ENCODE measurements at regions not wholly inside any gene's neighbourhood (a gene's known extent, or its start where the extent isn't known, plus 50 kb on each side); places are given as distances from the start of the nearest gene placed in this dataset.

DNA sequence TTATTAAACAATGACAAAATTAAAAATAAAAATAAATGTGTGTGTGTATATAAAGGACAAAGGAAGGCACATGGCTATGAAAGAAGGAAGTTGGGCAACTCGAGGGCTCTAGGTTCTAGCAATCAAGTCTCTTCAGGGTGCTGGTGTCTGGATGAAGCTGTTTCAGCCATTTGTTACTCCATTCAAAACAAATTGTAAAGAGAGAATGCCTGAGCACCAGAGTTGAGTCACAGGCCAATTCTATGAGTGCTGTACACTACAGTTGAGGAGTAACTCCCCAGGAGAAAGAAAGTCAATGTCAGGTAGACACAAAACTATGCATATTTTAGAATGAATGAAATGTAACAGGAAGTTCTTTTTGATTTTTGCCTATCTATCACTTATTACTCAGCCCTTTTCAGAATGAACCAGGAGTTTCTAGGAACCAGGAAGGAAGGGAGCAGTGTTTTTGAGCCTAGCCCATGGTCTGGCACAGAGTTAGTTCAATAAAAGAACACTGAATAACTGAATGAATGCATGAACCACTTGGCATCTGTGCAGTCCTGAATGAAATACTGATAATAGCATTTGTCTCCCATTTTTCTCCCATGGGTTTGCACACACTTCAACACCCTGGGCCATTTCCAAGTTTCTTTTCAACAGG lies 151.7 kb upstream of the CPEB2 start:
- DNase-seq (ENCODE audit: low read depth in 4 of 4, low spot score in 3 of 4) = no peak

DNA sequence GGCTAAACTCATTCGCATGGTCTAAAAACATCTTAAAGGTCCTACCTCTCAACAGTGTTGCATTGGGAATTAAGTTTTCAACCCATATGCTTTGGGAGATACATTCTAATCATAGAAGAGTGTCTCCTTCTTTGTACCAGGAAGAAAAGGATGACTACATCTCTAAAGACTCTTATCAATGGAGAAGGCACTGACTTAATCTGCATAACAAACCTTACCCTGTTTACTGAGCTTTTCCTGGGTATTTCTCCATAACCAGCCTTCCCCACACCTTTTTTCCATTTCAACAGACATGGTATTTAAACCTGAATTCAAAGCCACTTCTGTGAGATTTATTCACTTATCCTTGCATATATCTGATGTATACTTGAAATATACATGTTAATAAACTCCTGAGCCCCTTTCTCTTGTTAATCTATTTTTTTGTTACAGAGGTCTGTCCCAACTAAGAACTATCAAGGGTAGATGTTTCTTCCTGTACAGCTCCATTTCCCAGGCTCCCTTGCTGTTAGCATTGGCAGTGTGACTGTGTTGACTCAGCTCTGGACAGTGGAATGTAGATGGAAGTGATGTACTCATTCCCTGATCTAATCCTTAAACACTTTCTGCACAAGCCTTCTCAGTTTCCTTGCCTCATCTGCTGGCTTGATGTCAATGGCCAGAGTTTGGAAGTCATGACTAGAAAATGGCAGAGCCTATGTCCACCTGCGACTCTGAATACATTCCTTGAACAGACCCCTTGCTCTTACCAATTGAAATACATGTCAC lies 148.9 kb upstream of the CPEB2 start:
- DNase-seq (ENCODE audit: low read depth in 4 of 4, low spot score in 3 of 4) = no peak

DNA sequence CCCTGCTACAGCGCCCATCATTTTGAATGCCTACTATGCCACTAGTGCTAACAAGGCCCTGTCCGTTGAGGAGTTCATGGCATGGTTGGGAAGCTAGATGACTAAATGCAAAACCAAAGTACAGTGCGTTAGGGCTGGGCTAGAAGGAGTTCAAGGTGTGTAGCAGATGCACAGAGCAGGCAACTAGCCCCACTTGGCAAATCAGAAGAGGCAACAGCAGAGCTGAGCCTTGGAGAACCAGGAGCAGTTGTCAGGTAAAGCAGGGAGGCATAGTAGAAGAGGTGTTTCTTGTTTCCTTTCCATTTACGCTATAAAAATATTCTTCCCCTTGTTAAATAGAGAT lies 146.6 kb upstream of the CPEB2 start:
- DNase-seq (ENCODE audit: low read depth in 4 of 4, low spot score in 3 of 4) = no peak

DNA sequence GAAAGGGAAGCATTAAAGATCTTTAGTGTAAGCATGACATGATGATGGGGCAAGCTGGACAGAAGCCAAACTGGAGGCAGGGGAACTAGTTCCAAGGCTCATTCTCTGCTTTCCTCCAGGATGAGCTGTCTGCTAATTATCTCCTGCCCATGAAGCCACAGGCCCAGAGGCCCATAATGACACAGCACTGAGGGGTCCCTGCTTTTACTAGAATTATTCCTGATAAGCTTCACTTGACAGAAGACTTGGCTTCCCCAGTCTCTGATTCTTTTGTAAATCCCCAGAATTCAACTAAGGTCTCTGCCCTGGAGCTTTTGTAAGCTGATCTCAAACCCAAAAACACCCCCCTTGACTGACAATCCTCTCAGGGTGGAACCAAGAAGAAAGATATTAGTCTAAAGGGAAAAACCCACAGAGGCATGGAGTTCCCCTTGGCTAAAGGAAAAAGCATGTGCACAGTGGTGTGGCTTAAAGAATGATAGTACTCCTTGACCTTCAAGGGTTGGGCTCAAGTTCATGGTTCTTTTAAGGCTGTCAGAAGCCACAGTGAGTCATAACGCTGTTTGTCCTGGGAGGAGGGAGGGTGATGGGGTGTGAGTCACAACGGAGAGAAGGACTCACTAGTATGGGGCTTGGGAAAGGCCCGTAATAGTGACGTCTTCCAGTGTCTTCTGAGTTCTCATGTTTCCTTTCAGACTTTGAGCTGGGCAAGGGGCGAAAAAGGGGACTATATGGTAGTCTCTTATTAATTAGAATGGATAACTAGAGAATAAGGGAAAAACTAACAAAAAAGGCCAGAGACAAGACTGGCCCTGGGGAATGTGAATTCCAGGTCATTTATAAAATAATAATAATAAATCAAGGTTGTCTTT lies 146.0 kb upstream of the CPEB2 start:
- no peak for DNase-seq (ENCODE audit: low read depth in 4 of 4, low spot score in 3 of 4)

DNA sequence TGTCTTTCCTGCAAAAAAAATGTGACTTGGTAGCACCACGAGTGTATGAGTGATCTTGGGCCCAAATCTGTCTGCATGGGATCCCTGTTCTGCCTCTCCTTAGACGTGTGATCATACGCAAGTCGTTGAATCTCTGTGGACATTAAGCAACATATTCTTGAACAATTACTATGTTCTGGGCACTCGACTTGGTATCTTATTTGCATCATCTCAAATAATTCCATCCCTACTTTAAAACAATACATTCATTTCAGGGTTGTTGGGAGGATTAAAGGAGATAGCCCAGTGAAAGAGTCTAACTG lies 145.4 kb upstream of the CPEB2 start:
- DNase-seq (ENCODE audit: low read depth in 4 of 4, low spot score in 3 of 4) = no peak

DNA sequence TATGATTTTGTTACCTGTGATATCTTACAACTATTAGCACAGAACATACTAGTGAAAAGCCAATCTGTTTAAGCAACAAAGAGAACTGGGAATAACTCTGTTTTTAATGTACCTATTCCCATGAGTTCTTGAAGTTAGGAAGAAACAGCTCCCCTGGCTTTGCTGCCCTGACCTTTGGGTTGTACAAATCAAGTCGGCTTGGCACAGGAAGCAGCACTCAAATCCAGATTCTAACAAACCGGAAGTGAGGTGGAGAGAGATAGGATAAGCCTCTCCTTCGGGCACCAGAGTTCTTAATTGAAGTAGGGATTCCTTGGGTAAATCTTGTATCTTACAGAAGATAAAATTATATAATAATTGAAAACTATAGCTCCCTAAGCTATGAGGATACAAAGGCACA lies 144.8 kb upstream of the CPEB2 start:
- DNase-seq (ENCODE audit: low read depth in 4 of 4, low spot score in 3 of 4) = no peak

DNA sequence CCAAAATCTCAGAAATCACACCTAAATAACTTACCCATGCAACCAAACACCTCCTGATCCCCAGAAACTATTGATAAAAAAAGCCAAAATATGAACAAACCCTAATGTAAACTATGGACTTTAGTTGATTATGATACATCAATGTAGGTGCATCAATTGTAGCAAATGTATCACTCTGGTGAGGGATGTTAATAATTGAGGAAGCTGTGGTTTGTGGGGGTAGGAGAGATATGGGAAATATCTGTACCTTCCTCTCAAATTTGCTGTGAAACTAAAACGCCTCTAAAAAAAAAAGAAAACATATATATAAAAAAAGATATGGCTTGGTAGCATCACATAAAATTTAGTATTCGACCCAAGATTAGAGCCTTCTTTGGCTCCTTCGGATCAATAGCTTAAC lies 144.3 kb upstream of the CPEB2 start:
- DNase-seq (ENCODE audit: low read depth in 4 of 4, low spot score in 3 of 4) = no peak

DNA sequence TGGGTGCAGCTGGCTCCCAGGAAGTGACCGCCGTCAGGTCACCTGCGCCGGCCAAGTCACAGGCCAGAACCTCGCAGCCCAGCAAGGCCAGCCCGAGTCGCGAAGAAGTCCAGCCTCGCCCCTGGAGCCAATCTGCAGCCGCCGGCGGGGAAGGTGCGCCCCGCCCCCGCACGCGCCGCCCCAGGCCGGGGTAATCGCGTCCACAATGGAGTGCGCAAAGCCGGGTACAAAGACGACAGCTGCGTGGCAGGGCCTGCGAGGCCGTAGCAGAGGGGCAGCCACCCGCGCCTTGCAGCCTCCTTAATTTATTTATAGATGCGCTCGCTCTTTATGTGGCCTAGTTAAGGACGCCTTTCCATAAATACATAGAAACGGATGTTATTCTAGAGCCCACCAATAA lies 139.4 kb upstream of the CPEB2 start:
- no peak for DNase-seq (ENCODE audit: low read depth in 4 of 4, low spot score in 3 of 4)

DNA sequence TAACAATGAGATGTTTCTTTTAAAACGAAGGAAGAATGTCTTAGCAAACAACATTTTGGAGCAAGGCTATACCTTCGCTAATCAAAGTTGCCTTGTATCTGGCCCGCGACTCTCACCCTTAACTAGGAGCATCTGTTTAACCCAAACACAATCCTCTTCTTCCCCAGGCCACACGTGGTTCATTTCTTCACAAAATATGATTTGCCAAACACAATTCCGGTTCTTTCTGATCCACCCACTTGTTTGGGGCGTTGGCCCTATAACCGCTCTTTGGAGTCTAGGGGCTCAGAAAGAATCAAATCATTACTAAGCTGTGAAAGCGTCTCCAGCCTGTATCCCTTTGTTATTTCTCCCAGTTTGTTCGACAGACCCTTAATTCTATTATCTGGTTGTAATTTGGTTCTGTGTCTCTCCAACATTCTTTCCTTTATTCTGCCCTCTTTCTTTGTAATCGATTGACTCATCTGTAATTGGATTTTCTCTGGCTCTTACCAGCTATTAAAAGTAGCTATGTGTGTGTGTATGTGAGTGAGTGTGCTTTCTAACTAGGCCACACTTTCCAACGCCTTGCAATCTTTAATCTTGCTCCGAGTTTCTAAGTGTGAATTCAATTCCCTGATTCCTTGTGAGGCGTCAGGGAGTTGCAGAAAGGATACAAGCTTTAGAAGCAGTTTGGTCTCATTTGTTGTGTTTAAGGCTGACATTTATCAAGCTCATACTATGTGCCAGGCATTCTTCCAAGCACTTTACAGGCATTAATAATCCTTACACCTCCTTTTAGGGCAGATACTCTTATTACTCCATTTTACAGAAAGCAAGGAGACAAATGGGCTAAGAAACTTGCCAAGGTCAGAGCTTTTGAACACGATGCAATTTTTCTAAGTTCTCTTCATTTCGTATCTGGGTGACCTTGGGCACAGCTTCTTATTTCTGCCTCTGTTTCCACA lies 138.6 kb upstream of the CPEB2 start:
- DNase-seq (ENCODE audit: low read depth in 4 of 4, low spot score in 3 of 4) = no peak

DNA sequence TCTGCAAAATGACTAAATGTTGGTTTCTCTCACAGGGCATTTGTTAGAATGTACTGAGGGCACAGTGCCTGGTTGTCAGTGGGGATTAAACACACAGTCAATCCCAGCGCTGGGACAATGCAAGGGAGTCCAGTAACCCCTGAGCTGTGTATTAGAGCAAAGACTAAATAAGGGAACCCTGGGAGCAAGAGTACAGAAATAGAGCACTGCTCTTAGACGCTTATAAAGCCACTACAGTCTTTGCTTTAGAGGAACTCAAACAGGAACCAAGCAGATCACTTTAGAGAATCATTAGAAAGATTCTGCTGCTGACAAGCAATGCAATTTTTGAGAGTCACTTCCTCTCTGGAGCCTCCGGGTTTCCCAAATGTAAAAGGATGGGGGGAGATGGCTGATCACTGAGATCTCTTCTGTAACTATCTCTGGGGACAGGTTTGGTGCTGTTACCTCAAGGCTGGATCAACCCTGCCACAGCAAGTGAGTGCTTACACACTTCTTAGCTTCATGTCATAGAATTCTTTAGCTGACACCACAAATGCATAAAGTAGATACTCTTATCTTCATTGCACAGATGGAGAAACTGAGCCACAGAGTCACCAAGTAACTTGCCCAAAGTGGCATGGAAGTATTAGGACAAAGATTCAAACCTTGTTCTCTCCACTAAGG lies 137.8 kb upstream of the CPEB2 start:
- no peak for DNase-seq (ENCODE audit: low read depth in 4 of 4, low spot score in 3 of 4)

DNA sequence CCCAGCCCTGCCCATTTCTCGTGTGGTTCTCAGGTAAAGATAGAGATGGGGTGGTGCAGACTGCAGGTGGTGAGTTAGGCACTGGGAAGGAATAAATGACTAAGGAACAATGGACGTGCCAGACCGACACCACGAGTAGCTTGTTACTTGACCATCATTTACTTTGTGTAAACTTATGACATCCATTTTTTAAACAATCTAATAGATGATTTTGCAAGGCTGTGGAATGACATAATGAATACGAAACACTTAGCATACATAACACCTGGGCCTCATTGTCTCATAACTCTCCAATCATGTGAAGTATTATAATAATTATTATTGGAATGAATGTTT lies 137.3 kb upstream of the CPEB2 start:
- DNase-seq (ENCODE audit: low read depth in 4 of 4, low spot score in 3 of 4) = no peak

DNA sequence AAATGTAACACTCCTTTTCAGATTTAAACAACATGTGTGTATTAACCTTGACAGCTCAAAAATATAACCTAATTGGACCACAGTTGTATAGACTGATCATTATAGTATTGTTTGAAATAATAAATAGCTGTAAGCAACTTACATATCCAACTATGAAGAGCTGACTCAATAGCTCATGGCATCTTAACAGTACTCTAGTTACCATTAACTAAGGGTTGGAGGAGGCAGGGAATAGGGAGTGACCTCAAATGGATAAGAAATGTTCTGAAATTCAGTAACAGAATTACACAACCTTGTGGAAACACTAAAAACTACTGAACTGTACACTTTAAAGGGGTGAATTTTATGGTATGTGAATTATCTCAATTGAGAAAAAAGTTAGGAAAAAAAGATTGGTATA lies 136.5 kb upstream of the CPEB2 start:
- DNase-seq (ENCODE audit: low read depth in 4 of 4, low spot score in 3 of 4) = no peak

DNA sequence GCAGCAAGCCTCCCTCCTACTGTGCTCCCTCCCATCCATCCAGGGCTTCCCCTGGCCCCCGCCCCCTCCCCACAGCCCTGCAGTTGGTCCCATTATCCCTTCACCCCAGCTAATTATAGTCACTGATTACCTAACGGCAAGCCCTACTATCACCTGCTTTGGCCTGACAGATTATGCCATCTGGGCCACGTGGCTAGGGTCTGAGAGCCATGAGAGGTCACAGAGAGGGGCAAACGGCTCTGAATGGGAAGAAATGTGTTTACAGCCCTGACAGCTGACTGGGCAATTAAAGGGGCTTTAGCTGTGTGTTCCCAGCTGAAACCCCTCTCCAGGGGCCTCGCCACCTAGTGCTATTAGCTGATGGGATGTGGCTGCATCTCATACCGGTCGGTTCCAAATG lies 134.4 kb upstream of the CPEB2 start:
- DNase-seq (ENCODE audit: low read depth in 4 of 4, low spot score in 3 of 4) = no peak

DNA sequence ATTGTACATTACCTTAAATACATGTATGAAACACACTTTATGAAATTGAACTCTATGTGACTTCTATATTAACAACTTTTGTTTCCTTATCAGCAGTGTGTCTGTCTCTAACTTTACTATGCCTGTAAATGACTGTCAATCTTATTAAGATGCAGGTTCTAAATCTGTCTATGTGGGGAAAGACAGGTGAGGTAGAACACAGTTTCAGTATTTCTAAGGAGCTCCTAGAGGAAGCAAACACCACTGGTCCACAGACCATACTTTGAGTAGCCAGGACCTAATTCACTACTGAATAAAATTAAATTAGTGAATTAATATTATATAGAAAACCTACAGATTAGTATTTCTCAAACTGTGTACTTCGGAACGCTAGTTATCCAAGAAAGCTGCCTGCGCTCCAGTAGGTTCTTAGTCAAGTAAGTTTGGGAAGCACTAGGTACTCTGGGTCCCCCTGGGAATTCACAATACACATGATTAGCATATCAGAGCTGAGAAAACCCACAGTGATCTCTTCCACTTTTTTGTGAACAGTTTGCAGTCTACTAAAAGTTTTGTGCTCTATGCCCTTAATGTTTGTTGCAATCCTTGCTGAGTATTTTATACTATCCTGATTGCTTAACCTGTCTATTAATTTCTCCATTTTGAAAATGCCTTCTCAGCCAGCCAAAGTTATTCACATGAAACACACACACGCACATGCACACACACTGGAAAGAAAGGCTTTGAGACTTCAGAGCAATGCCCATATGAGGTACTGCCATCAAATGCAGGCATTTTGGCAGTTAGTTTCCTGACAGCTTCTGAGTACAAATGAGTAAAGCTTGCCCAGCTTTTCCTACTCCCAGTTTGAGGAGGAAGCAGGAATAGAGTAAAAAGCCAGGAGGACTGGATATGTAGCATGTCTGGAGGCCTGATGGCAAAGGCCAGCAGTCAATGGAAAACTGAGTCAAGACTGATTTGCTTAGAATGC lies 133.6 kb upstream of the CPEB2 start:
- DNase-seq (ENCODE audit: low read depth in 4 of 4, low spot score in 3 of 4) = no peak

DNA sequence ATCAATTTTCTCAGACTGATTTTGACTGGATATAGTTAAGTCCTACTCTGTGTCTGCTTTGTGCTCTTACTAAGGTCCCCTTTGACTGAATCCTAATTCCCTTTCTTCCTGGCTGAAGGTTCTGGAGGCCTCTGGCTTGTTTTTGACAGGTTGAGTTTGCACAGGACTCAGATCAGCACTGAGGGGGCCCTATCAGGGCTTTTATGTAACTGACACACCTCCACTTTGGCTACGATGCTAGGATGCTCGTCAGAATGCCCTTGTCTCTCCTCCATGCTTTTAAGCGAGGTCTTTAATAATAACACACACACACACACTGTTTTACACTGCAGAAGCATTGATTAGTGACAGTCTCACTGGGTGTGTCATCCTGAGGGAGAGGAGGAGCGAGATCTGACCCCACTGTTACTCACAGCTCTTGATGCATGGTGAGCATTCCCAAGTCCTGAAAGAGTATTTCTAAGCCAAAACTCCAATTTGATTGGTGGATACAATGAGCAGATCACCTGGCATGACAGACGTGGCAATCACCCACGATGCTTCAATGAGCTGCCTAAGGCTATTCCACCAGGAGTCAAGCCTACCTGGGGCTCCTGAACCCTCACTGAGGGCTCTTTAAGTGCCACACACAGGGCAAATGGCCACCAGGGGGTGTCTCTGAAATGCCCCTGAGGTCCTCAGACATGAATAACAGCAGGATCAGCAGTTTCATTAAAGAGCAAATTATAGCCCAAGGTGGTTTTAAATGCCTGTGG lies 130.4 kb upstream of the CPEB2 start:
- DNase-seq (ENCODE audit: low read depth in 4 of 4, low spot score in 3 of 4) = no peak

DNA sequence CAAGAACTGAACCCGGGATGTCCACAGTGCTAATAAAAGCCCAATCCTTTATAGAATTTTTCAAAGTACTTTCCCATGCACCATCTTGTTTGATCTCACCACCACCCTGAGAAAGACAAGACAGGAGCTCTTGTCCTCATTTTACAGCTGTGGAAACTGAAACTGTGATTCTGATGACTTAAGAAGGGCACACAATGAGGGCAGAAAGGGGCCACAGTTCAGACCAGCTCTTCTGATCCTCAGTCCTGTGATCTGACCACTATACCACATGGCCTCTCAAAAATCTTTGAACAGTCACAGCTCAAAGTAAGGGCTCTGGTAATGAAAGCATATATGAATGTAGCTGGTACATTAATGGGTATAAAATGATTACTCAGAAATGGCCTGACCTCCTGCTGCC lies 127.3 kb upstream of the CPEB2 start:
- DNase-seq (ENCODE audit: low read depth in 4 of 4, low spot score in 3 of 4) = no peak

DNA sequence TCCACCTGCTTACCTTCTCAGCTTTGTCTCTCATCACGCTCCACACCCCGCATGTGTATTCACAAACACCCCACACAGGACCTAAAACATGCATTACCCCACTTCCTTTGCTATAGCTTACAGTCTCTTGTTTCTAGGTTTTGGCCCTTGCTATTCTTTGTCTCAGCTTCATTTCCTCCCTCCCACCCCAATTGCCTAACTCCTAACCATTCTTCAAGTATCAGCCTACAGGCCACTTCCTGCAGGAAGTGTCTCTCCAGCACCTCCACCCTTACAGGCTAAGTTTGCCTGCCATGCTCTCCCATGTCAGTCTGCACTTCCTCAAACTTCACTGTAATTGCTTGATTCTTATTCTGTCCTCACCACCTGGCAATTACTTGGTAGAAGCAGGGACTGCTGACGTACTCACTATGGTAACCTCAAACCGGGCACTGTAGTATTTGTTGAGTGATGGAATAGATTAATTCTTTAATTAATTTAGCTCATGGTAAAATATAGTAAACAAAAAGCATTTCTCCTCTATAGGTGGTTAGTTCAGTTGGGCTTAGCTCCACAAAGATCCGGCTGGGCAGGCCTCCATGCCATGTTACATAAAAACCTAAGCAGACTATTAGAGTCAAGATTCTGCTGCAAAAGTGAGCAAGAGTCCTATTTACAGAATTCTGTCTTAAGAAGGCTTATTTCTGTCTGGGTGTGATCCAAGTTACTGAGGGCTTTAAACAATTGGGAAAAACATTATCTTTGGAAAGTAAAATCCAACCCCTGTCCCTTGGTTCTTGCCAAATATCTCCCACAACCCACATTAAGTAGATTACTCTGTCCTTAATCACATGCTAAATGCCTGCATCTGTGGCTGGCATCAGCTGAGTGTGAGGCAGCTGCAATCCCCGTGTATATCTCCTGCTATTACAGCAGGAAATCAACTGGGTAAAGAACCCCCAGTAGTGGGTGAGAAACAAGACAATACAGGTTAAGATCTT lies 124.7 kb upstream of the CPEB2 start:
- DNase-seq (ENCODE audit: low read depth in 4 of 4, low spot score in 3 of 4) = no peak
